ENCODE measurements at regions not wholly inside any gene's neighbourhood (a gene's known extent, or its start where the extent isn't known, plus 50 kb on each side); places are given as distances from the start of the nearest gene placed in this dataset.

DNA sequence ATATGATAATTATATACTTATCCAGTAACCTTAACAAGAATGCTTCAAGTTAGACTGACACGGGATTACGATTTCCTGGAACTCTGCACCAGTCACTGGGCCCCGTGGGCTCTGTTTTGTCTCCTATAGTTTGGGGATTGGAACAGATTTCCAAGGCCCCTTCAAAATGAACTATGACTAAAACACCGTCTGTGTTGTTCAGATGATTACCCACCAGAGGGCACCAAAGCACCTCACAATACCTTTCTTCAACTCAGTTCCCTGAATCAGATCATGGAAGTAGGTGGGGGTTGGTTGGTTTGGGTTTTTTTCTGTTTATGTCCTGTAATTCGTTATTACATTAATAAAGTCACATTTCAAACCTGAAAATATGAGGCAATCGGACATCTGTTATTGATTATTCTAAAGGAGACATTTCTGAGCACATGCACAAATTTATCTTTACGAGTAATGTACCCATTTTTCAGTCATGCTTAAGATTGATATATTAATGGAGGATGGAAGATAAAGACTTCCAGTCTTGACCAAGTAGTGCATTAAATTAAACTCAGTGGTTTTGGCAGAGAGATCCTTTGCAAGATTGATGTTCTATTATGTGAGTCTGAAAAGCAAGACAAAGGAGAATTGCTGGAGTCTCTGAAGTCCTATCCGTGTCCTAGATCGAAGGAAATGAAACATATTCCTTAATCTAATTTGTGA, 112.0 kb upstream of the COL21A1 start:
- no peaks in the 10 kb centered on the region for H3K9me2 ChIP-seq (ENCODE audit: insufficient read depth)
- H3K4me3 ChIP-seq = no peak overlapping the region
- no peak overlapping the region for H3K9ac ChIP-seq
- no peak overlapping the region for H3K27ac ChIP-seq
- H3K9me3 ChIP-seq (ENCODE audit: low read depth) = no peaks in the 10 kb centered on the region
- no peaks in the 10 kb centered on the region for H4K20me1 ChIP-seq (ENCODE audit: insufficient read depth)
- H2AFZ ChIP-seq = no peak overlapping the region
- no peak overlapping the region for H3K4me2 ChIP-seq (ENCODE audit: unreplicated experiment)
- in situ Hi-C loops (cut with MboI) = loop anchor here (10.0 kb wide), 2 partner anchors 205 to 235 kb away; no protein-coding TSS in a partner anchor
- H3K4me1 ChIP-seq (ENCODE audit: insufficient read depth) = peaks cover 28% of the 10 kb centered on the region
- DNase-seq = peak; percentile 77
- WGBS, 2 experiments (ENCODE audit: low coverage in 1 of 2, low lambda C conversion rate in 2 of 2, missing lambda C conversion rate in 2 of 2) = 34 to 35% methylated on average over 9 of the region's 9 CpGs
- H3K27me3 ChIP-seq (replicated peaks; ENCODE audit: insufficient read depth) = no peaks in the 10 kb centered on the region
- H3F3A ChIP-seq (ENCODE audit: insufficient read depth) = peaks cover 30% of the 10 kb centered on the region; the same call in 1 of the 2 replicates
- no peaks in the 10 kb centered on the region for H3K36me3 ChIP-seq (ENCODE audit: low read depth)
- TF ChIP-seq EZH2 (IDR thresholded peaks at IDR 0.05; ENCODE audit: insufficient read depth, poor library complexity, severe bottlenecking) = no peak
- TF ChIP-seq EZH2phosphoT487 (IDR thresholded peaks at IDR 0.05; ENCODE audit: insufficient read depth, low read depth) = no peak
- no peaks in the 10 kb centered on the region for H3K79me2 ChIP-seq (ENCODE audit: insufficient read depth)

DNA sequence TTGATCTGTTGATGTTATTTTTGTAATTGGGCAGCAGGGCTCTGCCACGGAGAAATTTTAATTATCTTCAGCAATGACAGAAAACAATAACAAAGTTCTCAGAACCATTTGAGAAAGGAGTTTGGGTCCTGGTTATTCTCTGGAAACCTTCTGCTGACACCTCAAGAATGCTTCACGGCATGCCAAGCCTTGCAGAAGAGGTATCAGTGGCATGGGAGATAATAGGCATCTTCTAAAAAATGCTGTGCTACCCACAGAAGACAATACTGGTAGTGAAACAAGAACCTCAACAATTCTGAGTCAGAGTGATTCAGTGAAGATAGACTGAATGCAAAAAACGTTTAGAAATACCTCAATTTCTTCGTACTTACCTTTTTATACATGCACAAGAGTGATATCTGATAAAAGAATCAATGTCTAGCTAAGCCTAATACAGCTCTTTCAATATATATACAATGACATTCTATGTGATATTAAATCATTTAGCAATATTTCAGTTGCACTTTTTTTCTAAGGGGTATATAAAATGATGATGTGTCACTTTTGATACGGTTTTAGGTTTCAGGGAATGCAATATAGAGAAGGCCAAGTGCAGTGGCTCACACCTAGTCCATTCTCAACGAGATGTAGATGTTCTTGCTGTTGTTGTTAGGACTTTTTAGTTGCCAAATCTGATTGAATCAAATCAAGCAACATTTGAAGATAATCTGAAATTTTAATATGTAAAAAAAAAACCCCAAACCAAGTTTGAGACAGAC, 110.4 kb upstream of the COL21A1 start:
- in situ Hi-C loops (cut with MboI) = loop anchor here (10.0 kb wide), 2 partner anchors 207 to 237 kb away; no protein-coding TSS in a partner anchor
- Histone ChIP-seq H3K4me3 (no peak overlapping the region), H3K9me3 (ENCODE audit: low read depth) (no peaks in the 10 kb centered on the region), H3K36me3 (ENCODE audit: low read depth) (no peaks in the 10 kb centered on the region), H3K4me2 (ENCODE audit: unreplicated experiment) (peak overlapping the region; percentile 65), H2AFZ (no peak overlapping the region), H3K79me2 (ENCODE audit: insufficient read depth) (no peaks in the 10 kb centered on the region), H3K27me3 (replicated peaks; ENCODE audit: insufficient read depth) (no peaks in the 10 kb centered on the region), H3K4me1 (ENCODE audit: insufficient read depth) (peaks cover 24% of the 10 kb centered on the region), H4K20me1 (ENCODE audit: insufficient read depth) (no peaks in the 10 kb centered on the region), H3K9me2 (ENCODE audit: insufficient read depth) (no peaks in the 10 kb centered on the region), H3K9ac (no peak overlapping the region), H3F3A (ENCODE audit: insufficient read depth) (peaks cover 23% of the 10 kb centered on the region; the same call in 1 of the 2 replicates), H3K27ac (no peak overlapping the region)
- no peak for TF ChIP-seq EZH2phosphoT487 (IDR thresholded peaks at IDR 0.05; ENCODE audit: insufficient read depth, low read depth)
- no peak for TF ChIP-seq EZH2 (IDR thresholded peaks at IDR 0.05; ENCODE audit: insufficient read depth, poor library complexity, severe bottlenecking)
- peak; percentile 79 for DNase-seq
- 53 to 58% methylated on average over 6 of the region's 6 CpGs for WGBS, 2 experiments (ENCODE audit: low coverage in 1 of 2, low lambda C conversion rate in 2 of 2, missing lambda C conversion rate in 2 of 2)

DNA sequence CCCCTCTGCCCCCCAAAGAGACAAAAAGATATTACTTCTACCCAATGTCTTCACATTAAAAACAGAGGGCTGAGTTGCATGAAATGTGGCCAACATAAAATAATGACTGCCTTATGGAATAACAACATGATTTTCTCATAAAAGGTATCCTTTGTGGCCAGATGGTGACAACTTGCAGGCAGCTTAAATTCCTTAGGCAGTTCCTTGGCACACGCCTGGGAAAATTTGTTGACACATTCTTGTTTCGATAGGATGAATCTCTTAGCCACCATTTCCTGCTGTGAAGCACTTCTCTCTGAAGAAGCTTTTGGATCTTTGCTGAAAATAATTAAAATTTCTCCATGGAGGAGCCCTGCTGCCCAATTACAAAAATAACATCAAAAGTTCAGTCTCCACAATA, 109.0 kb upstream of the COL21A1 start:
- Histone ChIP-seq H3K36me3 (ENCODE audit: low read depth) (no peaks in the 10 kb centered on the region), H3K4me3 (no peak overlapping the region), H3K27me3 (replicated peaks; ENCODE audit: insufficient read depth) (no peaks in the 10 kb centered on the region), H3K9me3 (ENCODE audit: low read depth) (no peaks in the 10 kb centered on the region), H3K9me2 (ENCODE audit: insufficient read depth) (no peaks in the 10 kb centered on the region), H3K4me2 (ENCODE audit: unreplicated experiment) (peak overlapping the region; percentile 65), H3K9ac (no peak overlapping the region), H3K4me1 (ENCODE audit: insufficient read depth) (peaks cover 24% of the 10 kb centered on the region), H4K20me1 (ENCODE audit: insufficient read depth) (no peaks in the 10 kb centered on the region), H3F3A (ENCODE audit: insufficient read depth) (peaks cover 23% of the 10 kb centered on the region; the same call in 1 of the 2 replicates), H2AFZ (no peak overlapping the region), H3K79me2 (ENCODE audit: insufficient read depth) (no peaks in the 10 kb centered on the region), H3K27ac (no peak overlapping the region)
- peak; percentile 79 for DNase-seq
- in situ Hi-C loops (cut with MboI) = loop anchor here (10.0 kb wide), 2 partner anchors 208 to 238 kb away; no protein-coding TSS in a partner anchor
- 6 to 11% methylated on average over 2 of the region's 2 CpGs for WGBS, 2 experiments (ENCODE audit: low coverage in 1 of 2, low lambda C conversion rate in 2 of 2, missing lambda C conversion rate in 2 of 2)
- TF ChIP-seq EZH2 (IDR thresholded peaks at IDR 0.05; ENCODE audit: insufficient read depth, poor library complexity, severe bottlenecking) (no peak), EZH2phosphoT487 (IDR thresholded peaks at IDR 0.05; ENCODE audit: insufficient read depth, low read depth) (no peak)

DNA sequence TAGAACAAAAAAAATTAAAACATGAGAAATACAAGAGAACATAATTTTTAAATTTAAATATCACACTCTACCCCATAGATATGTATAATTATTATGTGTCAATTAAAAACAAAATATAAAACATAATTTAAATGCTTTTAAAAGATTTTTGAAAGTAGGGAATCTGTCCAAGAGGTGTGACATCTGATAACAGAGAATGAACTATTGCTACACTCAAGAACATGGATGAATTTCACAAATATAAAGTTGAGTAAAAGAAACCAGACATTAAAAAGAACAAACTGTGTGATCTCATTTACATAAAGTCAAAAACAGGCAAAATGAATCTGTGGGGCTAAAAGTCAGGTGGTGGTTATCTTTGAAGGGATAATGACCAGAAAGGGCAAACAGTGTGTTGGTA, 106.5 kb upstream of the COL21A1 start:
- Histone ChIP-seq H3K4me1 (ENCODE audit: insufficient read depth) (peaks cover 34% of the 10 kb centered on the region), H3K27ac (no peak overlapping the region), H3K27me3 (replicated peaks; ENCODE audit: insufficient read depth) (no peaks in the 10 kb centered on the region), H4K20me1 (ENCODE audit: insufficient read depth) (no peaks in the 10 kb centered on the region), H2AFZ (no peak overlapping the region), H3K79me2 (ENCODE audit: insufficient read depth) (no peaks in the 10 kb centered on the region), H3K9me2 (ENCODE audit: insufficient read depth) (no peaks in the 10 kb centered on the region), H3K4me3 (no peak overlapping the region), H3K9ac (no peak overlapping the region), H3K36me3 (ENCODE audit: low read depth) (no peaks in the 10 kb centered on the region), H3K9me3 (ENCODE audit: low read depth) (no peaks in the 10 kb centered on the region), H3F3A (ENCODE audit: insufficient read depth) (peaks cover 31% of the 10 kb centered on the region; the same call in 1 of the 2 replicates), H3K4me2 (ENCODE audit: unreplicated experiment) (no peak overlapping the region)
- in situ Hi-C loops (cut with MboI) = loop anchor here (10.0 kb wide), 2 partner anchors 211 to 241 kb away; no protein-coding TSS in a partner anchor
- no peak for DNase-seq
- TF ChIP-seq EZH2phosphoT487 (IDR thresholded peaks at IDR 0.05; ENCODE audit: insufficient read depth, low read depth) (no peak), EZH2 (IDR thresholded peaks at IDR 0.05; ENCODE audit: insufficient read depth, poor library complexity, severe bottlenecking) (no peak)
